Adrenal gland (tissue), 9 donors: ENCODE measurements at regions not wholly inside any gene's neighbourhood (a gene's known extent, or its start where the extent isn't known, plus 50 kb on each side); places are given as distances from the start of the nearest gene placed in this dataset.

Experiments used
- DNase-seq, 7 donors: peaks; one replicate each; pipeline ENCODE4 v3.0.0-alpha.2; 2019 to 2020
- H3K27ac ChIP-seq, 5 donors: fragments of 200-600 bp; sonication (generic) in 4 of 5; 1 replicate in 3 of 5; 2 replicates in 2 of 5; pipeline versions ENCODE4 v1.5.1 to v1.8.0; 2016 to 2020; ENCODE audit warnings: mild to moderate bottlenecking in 1 of 5
- H3K27me3 ChIP-seq: fragments of 200-600 bp; 2 replicates; pipeline ENCODE4 v1.8.0; 2021
- H3K36me3 ChIP-seq, 2 donors: fragments of 200-600 bp; replicated peaks in 1 of 2; 1 replicate in 1 of 2; 2 replicates in 1 of 2; pipeline versions ENCODE4 v1.5.1 to v1.8.0; 2018 to 2022
- H3K4me1 ChIP-seq, 2 donors: fragments of 200-600 bp; replicated peaks in 1 of 2; 1 replicate in 1 of 2; 2 replicates in 1 of 2; pipeline versions ENCODE4 v1.5.1 to v1.8.0; 2018 to 2021
- H3K4me3 ChIP-seq, 4 donors: fragments of 200-600 bp; sonication (generic) in 3 of 4; one replicate each; pipeline ENCODE4 v1.5.1; 2016 to 2018
- H3K9me3 ChIP-seq, 3 donors: fragments of 200-600 bp; sonication (generic) in 1 of 3; replicated peaks in 1 of 3; 1 replicate in 2 of 3; 2 replicates in 1 of 3; pipeline versions ENCODE4 v1.5.1 to v1.8.0; 2016 to 2021
- POLR2A ChIP-seq, 2 donors: fragments of 450-650 bp; IDR thresholded peaks; one replicate each; pipeline ENCODE4 v1.6.1; 2017; ENCODE audit warnings: antibody characterized with exemption in 2 of 2, mild to moderate bottlenecking in 2 of 2, moderate library complexity in 1 of 2
- WGBS, 4 donors: extraction: QIAGEN DNeasy Blood & Tissue Kit in 2 of 4; methylation state at CpG; one replicate each; pipeline versions ENCODE4 v1.1.5 to v1.1.7; 2013 to 2017; 5-methylcytosine and 5-hydroxymethylcytosine counted together
- intact Hi-C, 2 donors: fragments of 100-400 bp; cut with DNase I; formaldehyde crosslinking; loops; one replicate each; pipeline versions ENCODE4 v1.14.1 to v1.15.0; 2022 to 2023
- TF ChIP-seq, protein P1 (sequence below), 6 experiments: fragments of 450-650 bp in 4 of 6; fragments of 200-600 bp in 2 of 6; sonication (generic) in 1 of 6; IDR thresholded peaks; 1 replicate in 5 of 6; 2 replicates in 1 of 6; pipeline versions ENCODE4 v1.5.1 to v1.8.0; 2016 to 2021; ENCODE audit warnings: antibody characterized with exemption in 6 of 6, mild to moderate bottlenecking in 2 of 6, moderate library complexity in 1 of 6
- donor health status: healthy with polysubstance abuse.
- donor health status: Bipolar disorder and iron deficiency.
- donor health status: DM: yes; HTN: yes; CAD: no.
- donor health status: DM: no; HTN: no; CAD: no.
- donor health status: DM: no; HTN: no; CAD: no.

DNA sequence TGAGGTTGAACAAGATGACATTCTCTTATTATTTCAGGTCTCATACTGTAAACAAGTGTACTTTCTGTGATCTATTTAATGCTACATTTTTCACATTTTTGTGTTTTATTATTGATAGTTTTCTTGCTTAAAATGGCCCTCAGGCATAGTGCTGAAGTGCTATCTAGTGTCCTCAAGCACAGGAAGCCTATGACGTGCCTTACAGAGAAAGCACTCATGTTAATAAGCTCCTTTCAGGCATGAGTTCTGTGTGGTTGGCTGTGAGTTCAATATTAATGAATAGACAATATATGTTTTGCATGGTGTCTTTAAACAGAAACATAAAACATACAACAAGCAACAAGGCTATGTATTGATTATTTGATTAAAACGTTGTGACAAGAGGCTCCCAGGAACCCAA, 450.1 kb downstream of the PLK2 start:
- Histone ChIP-seq H3K36me3 (no peaks in the 10 kb centered on the region), H3K27ac (no peak overlapping the region), H3K27me3 (no peaks in the 10 kb centered on the region), H3K4me3 (no peak overlapping the region), H3K4me1 (no peaks in the 10 kb centered on the region), H3K9me3 (no peaks in the 10 kb centered on the region)
- intact Hi-C loops: no loop called here
- TF ChIP-seq, protein P1, sequence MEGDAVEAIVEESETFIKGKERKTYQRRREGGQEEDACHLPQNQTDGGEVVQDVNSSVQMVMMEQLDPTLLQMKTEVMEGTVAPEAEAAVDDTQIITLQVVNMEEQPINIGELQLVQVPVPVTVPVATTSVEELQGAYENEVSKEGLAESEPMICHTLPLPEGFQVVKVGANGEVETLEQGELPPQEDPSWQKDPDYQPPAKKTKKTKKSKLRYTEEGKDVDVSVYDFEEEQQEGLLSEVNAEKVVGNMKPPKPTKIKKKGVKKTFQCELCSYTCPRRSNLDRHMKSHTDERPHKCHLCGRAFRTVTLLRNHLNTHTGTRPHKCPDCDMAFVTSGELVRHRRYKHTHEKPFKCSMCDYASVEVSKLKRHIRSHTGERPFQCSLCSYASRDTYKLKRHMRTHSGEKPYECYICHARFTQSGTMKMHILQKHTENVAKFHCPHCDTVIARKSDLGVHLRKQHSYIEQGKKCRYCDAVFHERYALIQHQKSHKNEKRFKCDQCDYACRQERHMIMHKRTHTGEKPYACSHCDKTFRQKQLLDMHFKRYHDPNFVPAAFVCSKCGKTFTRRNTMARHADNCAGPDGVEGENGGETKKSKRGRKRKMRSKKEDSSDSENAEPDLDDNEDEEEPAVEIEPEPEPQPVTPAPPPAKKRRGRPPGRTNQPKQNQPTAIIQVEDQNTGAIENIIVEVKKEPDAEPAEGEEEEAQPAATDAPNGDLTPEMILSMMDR (IDR thresholded peaks at IDR 0.05): no peak
- no peak for TF ChIP-seq POLR2A (IDR thresholded peaks at IDR 0.05)
- 79 to 88% (median 86%) methylated on average over 2 of the region's 2 CpGs for WGBS, 4 donors
- no peak for DNase-seq

DNA sequence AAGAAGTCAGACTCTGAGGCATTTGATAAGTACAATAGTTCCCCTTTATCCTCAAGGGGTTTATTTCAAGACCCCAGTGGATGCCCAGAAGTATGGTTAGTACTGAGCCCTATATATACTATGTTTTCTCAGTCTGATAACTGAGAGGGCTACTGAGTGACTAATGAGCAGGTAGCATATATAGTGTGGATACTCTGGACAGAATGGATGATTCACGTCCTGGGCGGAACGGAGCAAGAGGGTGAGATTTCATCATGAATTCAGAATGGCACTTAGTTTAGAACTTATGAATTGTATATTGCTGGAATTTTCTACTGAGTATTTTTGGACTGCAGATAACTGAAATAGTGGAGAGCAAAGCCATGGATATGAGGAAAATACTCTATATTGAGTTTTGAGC, 457.6 kb downstream of the PLK2 start:
- Histone ChIP-seq H3K27ac (no peak overlapping the region), H3K27me3 (no peaks in the 10 kb centered on the region), H3K4me1 (no peaks in the 10 kb centered on the region), H3K36me3 (no peaks in the 10 kb centered on the region), H3K4me3 (no peak overlapping the region), H3K9me3 (no peaks in the 10 kb centered on the region)
- intact Hi-C loops: no loop called here
- 88 to 95% (median 91%) methylated on average over 3 of the region's 3 CpGs for WGBS, 4 donors
- no peak for TF ChIP-seq POLR2A (IDR thresholded peaks at IDR 0.05)
- TF ChIP-seq, protein P1 (IDR thresholded peaks at IDR 0.05): no peak
- no peak for DNase-seq

DNA sequence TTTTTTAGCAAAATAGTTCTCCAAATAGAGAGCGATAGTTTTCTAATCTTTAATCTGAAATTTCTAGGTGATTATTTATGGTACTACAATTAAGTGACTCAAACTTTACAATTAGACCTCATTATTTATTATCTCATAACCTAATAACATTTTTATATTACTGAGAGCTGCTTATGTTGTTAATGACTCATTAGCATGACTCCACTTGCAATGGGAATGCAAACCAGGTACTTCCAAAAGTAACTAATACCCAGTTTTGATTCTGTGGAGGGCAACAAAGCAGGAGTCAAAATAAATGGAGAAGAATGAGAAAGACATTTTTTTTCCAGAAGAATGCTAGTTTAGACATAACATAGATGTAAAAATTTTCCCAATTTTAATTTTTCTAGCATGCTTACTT, 466.0 kb downstream of the PLK2 start:
- TF ChIP-seq, protein P1 (IDR thresholded peaks at IDR 0.05): no peak
- TF ChIP-seq POLR2A (IDR thresholded peaks at IDR 0.05): no peak
- Histone ChIP-seq H3K36me3 (no peaks in the 10 kb centered on the region), H3K4me1 (no peaks in the 10 kb centered on the region), H3K27ac (no peak overlapping the region), H3K27me3 (no peaks in the 10 kb centered on the region), H3K4me3 (no peak overlapping the region), H3K9me3 (no peaks in the 10 kb centered on the region)
- intact Hi-C loops: no loop called here
- no peak for DNase-seq
- 88 to 98% (median 93%) methylated on average over 1 of the region's 1 CpG for WGBS, 4 donors

DNA sequence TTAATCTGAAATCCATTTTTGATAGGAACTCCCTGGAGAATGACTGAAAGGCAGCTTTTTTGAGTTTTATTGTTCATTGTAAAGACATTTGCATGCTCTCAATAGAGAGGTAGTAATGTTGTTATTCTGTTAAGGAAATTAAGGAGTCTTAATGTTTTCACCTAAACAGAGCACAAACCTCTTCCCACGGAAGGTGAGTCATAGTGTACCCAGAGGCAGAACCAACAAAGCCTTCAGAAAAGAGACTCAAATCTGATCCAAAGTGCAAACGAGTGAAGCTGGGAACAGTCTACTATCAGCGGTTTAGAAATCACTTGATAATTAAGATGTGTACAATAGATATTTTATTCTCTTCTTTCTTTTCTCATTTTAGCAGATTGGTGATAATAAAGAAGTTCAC, 470.5 kb downstream of the PLK2 start:
- Histone ChIP-seq H3K9me3 (no peaks in the 10 kb centered on the region), H3K4me3 (no peak overlapping the region), H3K27ac (no peak overlapping the region), H3K4me1 (no peaks in the 10 kb centered on the region), H3K27me3 (no peaks in the 10 kb centered on the region), H3K36me3 (no peaks in the 10 kb centered on the region)
- intact Hi-C loops: no loop called here
- WGBS, 4 donors: 59 to 76% (median 70%) methylated on average over 3 of the region's 3 CpGs
- no peak for TF ChIP-seq POLR2A (IDR thresholded peaks at IDR 0.05)
- TF ChIP-seq, protein P1 (IDR thresholded peaks at IDR 0.05): no peak
- no peak for DNase-seq
